ENCODE measurements at regions not wholly inside any gene's neighbourhood (a gene's known extent, or its start where the extent isn't known, plus 50 kb on each side); places are given as distances from the start of the nearest gene placed in this dataset.

DNA sequence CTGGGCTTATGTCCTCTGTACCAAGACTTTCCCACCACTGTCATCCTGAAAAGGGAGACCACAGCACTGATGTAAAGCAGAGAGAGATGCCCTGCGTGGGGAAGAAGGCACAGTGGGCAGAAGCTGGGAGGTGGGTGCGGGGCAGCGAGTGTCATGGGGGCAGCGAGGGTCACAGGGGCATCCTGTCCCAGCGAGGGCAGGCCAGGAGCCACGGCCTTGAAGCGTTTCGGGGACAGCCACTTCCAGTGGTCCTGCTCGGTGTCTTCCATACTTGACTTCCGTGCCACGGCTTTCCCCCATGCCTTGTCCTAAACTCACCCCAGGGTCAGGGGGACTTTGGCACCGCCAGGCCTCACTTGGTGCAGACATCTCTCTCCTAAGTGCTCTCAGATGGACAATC, 1121.3 kb downstream of the TBC1D22A start:
- TF ChIP-seq POLR2A (IDR thresholded peaks at IDR 0.05), result no peak
- TF ChIP-seq, protein P1, sequence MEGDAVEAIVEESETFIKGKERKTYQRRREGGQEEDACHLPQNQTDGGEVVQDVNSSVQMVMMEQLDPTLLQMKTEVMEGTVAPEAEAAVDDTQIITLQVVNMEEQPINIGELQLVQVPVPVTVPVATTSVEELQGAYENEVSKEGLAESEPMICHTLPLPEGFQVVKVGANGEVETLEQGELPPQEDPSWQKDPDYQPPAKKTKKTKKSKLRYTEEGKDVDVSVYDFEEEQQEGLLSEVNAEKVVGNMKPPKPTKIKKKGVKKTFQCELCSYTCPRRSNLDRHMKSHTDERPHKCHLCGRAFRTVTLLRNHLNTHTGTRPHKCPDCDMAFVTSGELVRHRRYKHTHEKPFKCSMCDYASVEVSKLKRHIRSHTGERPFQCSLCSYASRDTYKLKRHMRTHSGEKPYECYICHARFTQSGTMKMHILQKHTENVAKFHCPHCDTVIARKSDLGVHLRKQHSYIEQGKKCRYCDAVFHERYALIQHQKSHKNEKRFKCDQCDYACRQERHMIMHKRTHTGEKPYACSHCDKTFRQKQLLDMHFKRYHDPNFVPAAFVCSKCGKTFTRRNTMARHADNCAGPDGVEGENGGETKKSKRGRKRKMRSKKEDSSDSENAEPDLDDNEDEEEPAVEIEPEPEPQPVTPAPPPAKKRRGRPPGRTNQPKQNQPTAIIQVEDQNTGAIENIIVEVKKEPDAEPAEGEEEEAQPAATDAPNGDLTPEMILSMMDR (IDR thresholded peaks at IDR 0.05), result no peak

All from heart left ventricle (tissue), 13 donors.